H9 (cell line): ENCODE measurements at regions not wholly inside any gene's neighbourhood (a gene's known extent, or its start where the extent isn't known, plus 50 kb on each side); places are given as distances from the start of the nearest gene placed in this dataset.

Source experiments
- DNase-seq: peaks from one replicate; pipeline ENCODE4 v3.0.0-alpha.2; 2017
- H2AFZ ChIP-seq: one replicate; pipeline ENCODE4 v1.6.1; 2013; ENCODE audit warnings: mild to moderate bottlenecking, low read length, control low read depth, moderate library complexity
- H2AK5ac ChIP-seq: 2 replicates; pipeline ENCODE4 v1.6.1; 2013; ENCODE audit warnings: low read length, control low read depth, mixed read lengths; ENCODE audit not compliant: insufficient read length
- H2BK120ac ChIP-seq: one replicate; pipeline ENCODE4 v1.6.1; 2013; ENCODE audit warnings: low read depth, mild to moderate bottlenecking, low read length, control low read depth, inconsistent platforms; ENCODE audit not compliant: poor library complexity, severe bottlenecking
- H2BK12ac ChIP-seq: 2 replicates; pipeline ENCODE4 v1.6.1; 2013; ENCODE audit warnings: low read length, control low read depth, mixed read lengths, low read depth; ENCODE audit not compliant: insufficient read length
- H2BK15ac ChIP-seq: 2 replicates; pipeline ENCODE4 v1.6.1; 2013; ENCODE audit warnings: low read depth, low read length, control low read depth
- H2BK20ac ChIP-seq: one replicate; pipeline ENCODE4 v1.6.1; 2013; ENCODE audit warnings: low read depth, mild to moderate bottlenecking, low read length, control low read depth, inconsistent platforms; ENCODE audit not compliant: poor library complexity, severe bottlenecking
- H2BK5ac ChIP-seq: 2 replicates; pipeline ENCODE4 v1.6.1; 2013; ENCODE audit warnings: low read length, control low read depth, mixed read lengths; ENCODE audit not compliant: insufficient read length
- H3K14ac ChIP-seq: 2 replicates; pipeline ENCODE4 v1.6.1; 2013; ENCODE audit warnings: low read length, control low read depth; ENCODE audit not compliant: insufficient read depth
- H3K18ac ChIP-seq: 2 replicates; pipeline ENCODE4 v1.6.1; 2013; ENCODE audit warnings: low read depth, mild to moderate bottlenecking, mixed read lengths, low read length, control low read depth; ENCODE audit not compliant: insufficient read length
- H3K23ac ChIP-seq: 2 replicates; pipeline ENCODE4 v1.6.1; 2013; ENCODE audit warnings: low read length, control low read depth, mixed read lengths, low read depth; ENCODE audit not compliant: insufficient read length
- H3K23me2 ChIP-seq: 2 replicates; pipeline ENCODE4 v1.6.1; 2013; ENCODE audit warnings: low read depth, mild to moderate bottlenecking, mixed read lengths, low read length, control low read depth; ENCODE audit not compliant: insufficient read length, poor library complexity, severe bottlenecking
- H3K27ac ChIP-seq: 2 replicates; pipeline ENCODE4 v1.5.1; 2013; ENCODE audit warnings: low read length, control low read depth, mixed read lengths, low read depth; ENCODE audit not compliant: insufficient read length
- H3K27me3 ChIP-seq: 2 replicates; pipeline ENCODE4 v1.6.1; 2013; ENCODE audit warnings: low read length, control low read depth, inconsistent platforms; ENCODE audit not compliant: insufficient read depth
- H3K4ac ChIP-seq: 2 replicates; pipeline ENCODE4 v1.6.1; 2013; ENCODE audit warnings: low read depth, mild to moderate bottlenecking, control low read depth, inconsistent platforms, low read length, moderate library complexity
- H3K4me1 ChIP-seq: 2 replicates; pipeline ENCODE4 v1.6.1; 2013; ENCODE audit warnings: low read length, control low read depth, inconsistent platforms; ENCODE audit not compliant: insufficient read depth
- H3K4me2 ChIP-seq: 2 replicates; pipeline ENCODE4 v1.6.1; 2013; ENCODE audit warnings: low read length, control low read depth, mixed read lengths; ENCODE audit not compliant: insufficient read length, insufficient read depth
- H3K56ac ChIP-seq: 2 replicates; pipeline ENCODE4 v1.6.1; 2013; ENCODE audit warnings: low read depth, mild to moderate bottlenecking, mixed read lengths, low read length, control low read depth; ENCODE audit not compliant: insufficient read length
- H3K79me1 ChIP-seq: 2 replicates; pipeline ENCODE4 v1.6.1; 2013; ENCODE audit warnings: low read depth, mild to moderate bottlenecking, moderate library complexity, low read length, control low read depth, inconsistent platforms; ENCODE audit not compliant: insufficient read depth, poor library complexity, severe bottlenecking
- H3K79me2 ChIP-seq: 2 replicates; pipeline ENCODE4 v1.6.1; 2013; ENCODE audit warnings: low read length, control low read depth, inconsistent platforms; ENCODE audit not compliant: insufficient read depth
- H3K9ac ChIP-seq: 2 replicates; pipeline ENCODE4 v1.6.1; 2013; ENCODE audit warnings: low read length, control low read depth, mixed read lengths; ENCODE audit not compliant: insufficient read length; ENCODE audit errors: extremely low read depth
- H3K9me3 ChIP-seq: one replicate; pipeline ENCODE4 v1.6.1; 2013; ENCODE audit warnings: low read depth, low read length, inconsistent platforms; ENCODE audit not compliant: control insufficient read depth
- H3T11ph ChIP-seq: one replicate; pipeline ENCODE4 v1.6.1; 2013; ENCODE audit warnings: mild to moderate bottlenecking, low read length, control low read depth, inconsistent platforms
- H4K20me1 ChIP-seq: one replicate; pipeline ENCODE4 v1.6.1; 2013; ENCODE audit not compliant: control insufficient read depth, insufficient read length, insufficient read depth
- H4K5ac ChIP-seq: 2 replicates; pipeline ENCODE4 v1.6.1; 2013; ENCODE audit warnings: low read depth, mild to moderate bottlenecking, mixed read lengths, low read length, control low read depth; ENCODE audit not compliant: insufficient read length
- H4K8ac ChIP-seq: replicated peaks from 2 replicates; pipeline ENCODE4 v1.6.1; 2013; ENCODE audit warnings: low read length, control low read depth, mixed read lengths, low read depth; ENCODE audit not compliant: insufficient read length
- H4K91ac ChIP-seq: 2 replicates; pipeline ENCODE4 v1.6.1; 2013; ENCODE audit warnings: low read depth, mild to moderate bottlenecking, moderate library complexity, mixed read lengths, low read length, control low read depth; ENCODE audit not compliant: insufficient read length
- H3K27ac Mint-ChIP-seq, 3 experiments: 2 replicates in 2 of 3; 3 replicates in 1 of 3; pipeline ENCODE4 v1.8.0; 2020 to 2021; ENCODE audit warnings: mixed read lengths in 3 of 3, mild to moderate bottlenecking in 1 of 3, moderate library complexity in 1 of 3
- H3K27me3 Mint-ChIP-seq: 2 replicates; pipeline ENCODE4 v1.8.0; 2021; ENCODE audit warnings: low read depth, mild to moderate bottlenecking, moderate library complexity, mixed read lengths
- H3K36me3 Mint-ChIP-seq, 3 experiments: 2 replicates in 2 of 3; 3 replicates in 1 of 3; pipeline ENCODE4 v1.8.0; 2020 to 2021; ENCODE audit warnings: low read depth in 3 of 3, mixed read lengths in 3 of 3; ENCODE audit not compliant: insufficient read depth in 1 of 3
- H3K4me1 Mint-ChIP-seq, 2 experiments: 2 replicates each; pipeline ENCODE4 v1.8.0; 2020; ENCODE audit warnings: mixed read lengths in 2 of 2
- H3K4me3 Mint-ChIP-seq, 2 experiments: 2 replicates in 1 of 2; 3 replicates in 1 of 2; pipeline ENCODE4 v1.8.0; 2020 to 2021; ENCODE audit warnings: mild to moderate bottlenecking in 2 of 2, mixed read lengths in 2 of 2, moderate library complexity in 1 of 2
- H3K9me3 Mint-ChIP-seq, 2 experiments: 2 replicates in 1 of 2; 3 replicates in 1 of 2; pipeline ENCODE4 v1.8.0; 2020; ENCODE audit warnings: mild to moderate bottlenecking in 2 of 2, mixed read lengths in 2 of 2, moderate library complexity in 1 of 2
- CTCF ChIP-seq: fragments of 200-600 bp; sonication (generic); conservative IDR thresholded peaks from 3 replicates; pipeline ENCODE4 v1.8.0; 2021; ENCODE audit warnings: antibody characterized with exemption, mild to moderate bottlenecking
- WGBS: extraction: QIAGEN DNeasy Blood & Tissue Kit; methylation state at CpG from one replicate; pipeline ENCODE4 v1.1.7; 2013; ENCODE audit warnings: missing lambda C conversion rate, low lambda C conversion rate, mixed read lengths; ENCODE audit not compliant: insufficient read length; ENCODE audit errors: extremely low coverage; 5-methylcytosine and 5-hydroxymethylcytosine counted together

DNA sequence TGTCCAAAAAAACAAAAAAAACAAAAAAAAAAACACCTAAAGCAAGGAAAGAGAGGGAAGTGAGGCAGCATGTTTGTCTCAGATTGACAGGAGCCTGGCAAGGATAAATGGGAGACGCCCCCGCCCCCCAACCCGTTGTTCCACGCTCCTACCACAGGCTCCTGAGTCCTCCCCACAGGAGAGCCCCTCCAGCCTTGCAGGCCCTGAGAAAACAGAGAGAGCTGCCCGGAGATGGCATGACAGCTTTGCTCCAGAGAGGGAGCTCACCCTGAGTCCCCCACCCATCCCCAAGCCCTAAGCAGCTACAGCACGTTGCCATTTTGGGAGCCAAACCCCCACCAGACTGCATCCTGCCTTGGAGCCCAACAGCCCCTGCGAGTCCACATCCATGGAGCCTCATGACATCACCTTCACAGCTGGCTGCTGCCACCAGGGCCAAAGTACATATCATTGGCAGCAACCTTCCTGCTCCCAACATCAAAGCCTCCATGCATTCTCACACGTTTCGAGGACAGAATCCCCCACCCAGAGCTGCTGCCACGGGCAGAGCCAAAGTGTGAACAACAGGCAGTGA lies 1283.3 kb downstream of the TYW1 start:
- H3K4ac ChIP-seq = no peak overlapping the region
- H2BK20ac ChIP-seq = no peak overlapping the region
- H3K18ac ChIP-seq = no peak overlapping the region
- no CpG with 5 or more reads among the region's 10 CpGs for WGBS
- H3K4me1 ChIP-seq = no peaks in the 10 kb centered on the region
- no peak overlapping the region for H3K27ac ChIP-seq
- H2BK120ac ChIP-seq = no peak overlapping the region
- H3K36me3 Mint-ChIP-seq = peaks cover 0 to 2% (median 0%) of the 10 kb centered on the region in 3 experiments; a peak in 2 of 7 replicates
- no peak overlapping the region for H2BK12ac ChIP-seq
- H2BK15ac ChIP-seq = no peak overlapping the region
- no peak overlapping the region for H3K23ac ChIP-seq
- TF ChIP-seq CTCF = no peak
- DNase-seq = peak; percentile 32
- H3K27me3 ChIP-seq = no peaks in the 10 kb centered on the region
- no peaks in the 10 kb centered on the region for H3K79me1 ChIP-seq
- H3K4me1 Mint-ChIP-seq = peaks cover 14 to 16% of the 10 kb centered on the region in 2 experiments
- no peaks in the 10 kb centered on the region for H3K9me3 ChIP-seq
- H3K4me3 Mint-ChIP-seq = no peak overlapping the region
- no peak overlapping the region for H3K9ac ChIP-seq
- no peak overlapping the region for H3K14ac ChIP-seq
- H3K4me2 ChIP-seq = no peak overlapping the region
- no peak overlapping the region for H3T11ph ChIP-seq
- no peaks in the 10 kb centered on the region for H3K23me2 ChIP-seq
- H3K79me2 ChIP-seq = no peaks in the 10 kb centered on the region
- H3K27me3 Mint-ChIP-seq = peaks cover 3% of the 10 kb centered on the region; the same call in 1 of the 2 replicates
- no peak overlapping the region for H2AFZ ChIP-seq
- no peak overlapping the region for H4K8ac ChIP-seq
- H3K56ac ChIP-seq = no peak overlapping the region
- H2BK5ac ChIP-seq = no peak overlapping the region
- H2AK5ac ChIP-seq = no peak overlapping the region
- H3K27ac Mint-ChIP-seq = no peak overlapping the region
- H4K91ac ChIP-seq = no peak overlapping the region
- peaks cover 2 to 5% of the 10 kb centered on the region in 2 experiments; a peak in 2 of 5 replicates for H3K9me3 Mint-ChIP-seq
- H4K20me1 ChIP-seq = no peaks in the 10 kb centered on the region
- H4K5ac ChIP-seq = no peak overlapping the region
